Endothelial cell (in vitro differentiated cells): ENCODE measurements at regions not wholly inside any gene's neighbourhood (a gene's known extent, or its start where the extent isn't known, plus 50 kb on each side); places are given as distances from the start of the nearest gene placed in this dataset.

ENCODE experiments used
- DNase-seq: peaks from one replicate; pipeline ENCODE4 v3.0.0; 2021; ENCODE audit warnings: low spot score
- H3K27ac Mint-ChIP-seq: one replicate; pipeline ENCODE4 v1.8.0; 2021; ENCODE audit warnings: mixed read lengths, inconsistent platforms; ENCODE audit not compliant: unreplicated experiment
- H3K27me3 Mint-ChIP-seq: one replicate; pipeline ENCODE4 v1.8.0; 2021; ENCODE audit warnings: mild to moderate bottlenecking, moderate library complexity, mixed read lengths, inconsistent platforms; ENCODE audit not compliant: unreplicated experiment
- H3K36me3 Mint-ChIP-seq: one replicate; pipeline ENCODE4 v1.8.0; 2021; ENCODE audit warnings: mild to moderate bottlenecking, low read depth, mixed read lengths, inconsistent platforms; ENCODE audit not compliant: unreplicated experiment
- H3K4me1 Mint-ChIP-seq: one replicate; pipeline ENCODE4 v1.8.0; 2021; ENCODE audit warnings: mild to moderate bottlenecking, mixed read lengths, inconsistent platforms; ENCODE audit not compliant: unreplicated experiment
- H3K4me3 Mint-ChIP-seq: one replicate; pipeline ENCODE4 v1.8.0; 2021; ENCODE audit warnings: mild to moderate bottlenecking, mixed read lengths, inconsistent platforms; ENCODE audit not compliant: unreplicated experiment
- H3K9me3 Mint-ChIP-seq: one replicate; pipeline ENCODE4 v1.8.0; 2021; ENCODE audit warnings: mixed read lengths, inconsistent platforms; ENCODE audit not compliant: unreplicated experiment
- CTCF ChIP-seq: fragments of 200-600 bp; sonication (generic); IDR thresholded peaks from one replicate; pipeline ENCODE4 v1.5.0; 2021; ENCODE audit warnings: antibody characterized with exemption; ENCODE audit not compliant: unreplicated experiment

GRCh38 chr14:43145361-43145760, 1361.7 kb downstream of the FSCB start:
- Mint-ChIP-seq H3K9me3 (no peaks in the 10 kb centered on the region), H3K36me3 (no peaks in the 10 kb centered on the region), H3K27me3 (peaks cover 2% of the 10 kb centered on the region), H3K4me3 (no peak overlapping the region), H3K27ac (no peak overlapping the region), H3K4me1 (no peaks in the 10 kb centered on the region)
- TF ChIP-seq CTCF, result no peak
- no peak for DNase-seq

GRCh38 chr14:43143106-43143505, 1364.0 kb downstream of the FSCB start:
- TF ChIP-seq CTCF, result no peak
- Mint-ChIP-seq H3K27me3 (peaks cover 2% of the 10 kb centered on the region), H3K4me1 (no peaks in the 10 kb centered on the region), H3K4me3 (no peak overlapping the region), H3K36me3 (no peaks in the 10 kb centered on the region), H3K9me3 (no peaks in the 10 kb centered on the region), H3K27ac (no peak overlapping the region)
- no peak for DNase-seq

GRCh38 chr14:43141636-43142191, 1365.4 kb downstream of the FSCB start:
- no peak overlapping the region for H3K4me3 Mint-ChIP-seq
- no peaks in the 10 kb centered on the region for H3K36me3 Mint-ChIP-seq
- H3K27ac Mint-ChIP-seq, result no peak overlapping the region
- H3K4me1 Mint-ChIP-seq, result no peaks in the 10 kb centered on the region
- peaks cover 2% of the 10 kb centered on the region for H3K27me3 Mint-ChIP-seq
- H3K9me3 Mint-ChIP-seq, result no peaks in the 10 kb centered on the region
- no peak for TF ChIP-seq CTCF
- no peak for DNase-seq

GRCh38 chr14:43140453-43140852, 1366.6 kb downstream of the FSCB start:
- TF ChIP-seq CTCF, result no peak
- no peaks in the 10 kb centered on the region for H3K4me1 Mint-ChIP-seq
- no peak overlapping the region for H3K4me3 Mint-ChIP-seq
- no peaks in the 10 kb centered on the region for H3K9me3 Mint-ChIP-seq
- H3K27ac Mint-ChIP-seq, result no peak overlapping the region
- peaks cover 2% of the 10 kb centered on the region for H3K27me3 Mint-ChIP-seq
- H3K36me3 Mint-ChIP-seq, result peaks cover 4% of the 10 kb centered on the region
- no peak for DNase-seq

- Mint-ChIP-seq H3K36me3 (peaks cover 4% of the 10 kb centered on the region), H3K9me3 (no peaks in the 10 kb centered on the region), H3K27ac (no peak overlapping the region), H3K4me1 (no peaks in the 10 kb centered on the region), H3K27me3 (no peaks in the 10 kb centered on the region), H3K4me3 (no peak overlapping the region)
- DNase-seq, result no peak
- TF ChIP-seq CTCF, result no peak
Measured at GRCh38 chr14:43135877-43136411, 1371.1 kb downstream of the FSCB start.
